Activated naive CD8-positive, alpha-beta T cell treated with anti-CD3 and anti-CD28 coated beads, Interleukin-2, amount 10 ng/mL, durations not matched to agents 7 days and 5 days (primary cell): ENCODE measurements at regions not wholly inside any gene's neighbourhood (a gene's known extent, or its start where the extent isn't known, plus 50 kb on each side); places are given as distances from the start of the nearest gene placed in this dataset.
A peak's percentile ranks its signal among the peaks of the same experiment; 100 is the strongest.
"Not testable (repeated sequence)": the region's sequence is repeated elsewhere in the genome, so short reads cannot be mapped to it uniquely, and the experiment has no call there.

Experiments
- ATAC-seq: fragments of 150-1000 bp; cut with Tn5 transposase; one replicate; pipeline ENCODE4 v1.10.0; 2021; ENCODE audit warnings: low read depth, moderate library complexity
- POLR2A ChIA-PET: fragments of 350-600 bp; sonication (Branson Sonifier 250); formaldehyde crosslinking; loops from one replicate; lab custom pipeline; 2021; ENCODE audit warnings: antibody characterized with exemption; lab: Charles Lee
- DNase-seq: peaks from one replicate; pipeline ENCODE4 v3.0.0; 2021
- H3K27ac Mint-ChIP-seq: one replicate; pipeline ENCODE4 v1.8.0; 2022; ENCODE audit warnings: mild to moderate bottlenecking, mixed read lengths
- H3K27me3 Mint-ChIP-seq: one replicate; pipeline ENCODE4 v1.8.0; 2022; ENCODE audit warnings: mild to moderate bottlenecking, moderate library complexity, mixed read lengths
- H3K36me3 Mint-ChIP-seq: one replicate; pipeline ENCODE4 v1.8.0; 2021; ENCODE audit warnings: mild to moderate bottlenecking, mixed read lengths
- H3K4me1 Mint-ChIP-seq: one replicate; pipeline ENCODE4 v1.8.0; 2021; ENCODE audit warnings: mixed read lengths
- H3K4me3 Mint-ChIP-seq: one replicate; pipeline ENCODE4 v1.8.0; 2022; ENCODE audit warnings: mild to moderate bottlenecking, moderate library complexity, mixed read lengths
- H3K9me3 Mint-ChIP-seq: one replicate; pipeline ENCODE4 v1.8.0; 2021; ENCODE audit warnings: mixed read lengths

DNA sequence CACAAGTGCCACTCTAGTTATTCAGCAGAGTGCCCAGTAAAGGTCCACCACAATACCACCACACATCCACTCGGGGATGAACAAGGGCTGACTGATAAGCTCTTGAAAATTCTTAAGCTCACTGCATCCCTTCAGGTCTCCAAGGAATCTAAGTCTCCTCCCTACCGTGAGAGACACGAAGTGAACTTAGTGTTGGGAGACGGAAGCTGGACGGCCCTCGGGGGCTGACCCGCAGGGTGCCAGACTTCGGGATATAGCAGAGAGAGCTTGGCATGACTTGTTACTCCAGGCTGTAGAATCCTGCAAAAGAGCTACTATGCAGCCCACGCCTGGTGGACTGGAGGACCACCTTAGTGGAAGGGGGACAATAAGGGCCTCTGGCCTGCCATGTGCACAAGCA, 75.1 kb downstream of the LYZL1 start:
- H3K36me3 Mint-ChIP-seq, H3K27me3 Mint-ChIP-seq, H3K4me1 Mint-ChIP-seq, ATAC-seq, POLR2A ChIA-PET, DNase-seq, H3K9me3 Mint-ChIP-seq, H3K4me3 Mint-ChIP-seq, H3K27ac Mint-ChIP-seq: not testable (repeated sequence)

DNA sequence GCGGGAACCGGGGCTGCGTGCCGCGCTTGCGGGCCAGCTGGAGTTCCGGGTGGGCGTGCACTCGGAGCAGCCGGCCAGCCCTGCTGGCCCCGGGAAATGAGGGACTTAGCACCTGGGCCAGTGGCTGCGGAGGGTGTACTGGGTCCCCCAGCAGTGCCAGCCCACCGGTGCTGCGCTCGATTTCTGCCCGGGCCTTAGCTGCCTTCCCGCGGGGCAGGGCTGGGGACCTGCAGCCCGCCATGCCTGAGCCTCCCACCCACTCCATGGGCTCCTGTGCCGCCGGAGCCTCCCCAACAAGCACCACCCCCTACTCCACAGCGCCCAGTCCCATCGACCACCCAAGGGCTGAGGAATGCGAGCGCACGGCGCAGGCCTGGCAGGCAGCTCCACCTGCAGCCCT, 77.3 kb downstream of the LYZL1 start:
- ATAC-seq, result not testable (repeated sequence)

DNA sequence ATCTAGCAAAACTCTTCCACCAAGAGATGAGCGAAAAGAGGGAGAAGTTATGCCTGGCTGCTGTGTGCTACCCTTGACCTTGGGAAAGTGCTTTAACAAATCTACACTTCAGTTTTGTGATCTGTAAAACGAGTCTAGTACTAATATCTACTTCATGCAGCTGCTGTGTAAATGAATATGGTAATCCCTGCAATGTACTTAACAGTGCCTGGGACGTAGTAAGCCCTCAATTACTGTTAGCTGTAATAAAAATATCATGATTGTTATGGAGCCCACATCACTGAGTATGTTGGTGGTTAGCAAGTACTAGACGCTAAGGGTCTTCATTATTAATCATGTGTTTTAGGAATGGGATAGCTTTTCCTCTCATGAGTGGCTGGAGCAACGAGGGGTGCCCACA, 80.5 kb downstream of the LYZL1 start:
- Mint-ChIP-seq H3K4me3 (no peak overlapping the region), H3K27me3 (peaks cover 10% of the 10 kb centered on the region), H3K9me3 (no peaks in the 10 kb centered on the region), H3K27ac (no peak overlapping the region), H3K4me1 (no peaks in the 10 kb centered on the region), H3K36me3 (no peaks in the 10 kb centered on the region)
- ATAC-seq (no peak), DNase-seq (no peak)
- POLR2A ChIA-PET, result no interaction called here

More for the DNA sequence above, 77.3 kb downstream of the LYZL1 start:
- H3K4me1 Mint-ChIP-seq, H3K9me3 Mint-ChIP-seq, H3K27ac Mint-ChIP-seq, POLR2A ChIA-PET, DNase-seq, H3K4me3 Mint-ChIP-seq, H3K27me3 Mint-ChIP-seq, H3K36me3 Mint-ChIP-seq: not testable (repeated sequence)

DNA sequence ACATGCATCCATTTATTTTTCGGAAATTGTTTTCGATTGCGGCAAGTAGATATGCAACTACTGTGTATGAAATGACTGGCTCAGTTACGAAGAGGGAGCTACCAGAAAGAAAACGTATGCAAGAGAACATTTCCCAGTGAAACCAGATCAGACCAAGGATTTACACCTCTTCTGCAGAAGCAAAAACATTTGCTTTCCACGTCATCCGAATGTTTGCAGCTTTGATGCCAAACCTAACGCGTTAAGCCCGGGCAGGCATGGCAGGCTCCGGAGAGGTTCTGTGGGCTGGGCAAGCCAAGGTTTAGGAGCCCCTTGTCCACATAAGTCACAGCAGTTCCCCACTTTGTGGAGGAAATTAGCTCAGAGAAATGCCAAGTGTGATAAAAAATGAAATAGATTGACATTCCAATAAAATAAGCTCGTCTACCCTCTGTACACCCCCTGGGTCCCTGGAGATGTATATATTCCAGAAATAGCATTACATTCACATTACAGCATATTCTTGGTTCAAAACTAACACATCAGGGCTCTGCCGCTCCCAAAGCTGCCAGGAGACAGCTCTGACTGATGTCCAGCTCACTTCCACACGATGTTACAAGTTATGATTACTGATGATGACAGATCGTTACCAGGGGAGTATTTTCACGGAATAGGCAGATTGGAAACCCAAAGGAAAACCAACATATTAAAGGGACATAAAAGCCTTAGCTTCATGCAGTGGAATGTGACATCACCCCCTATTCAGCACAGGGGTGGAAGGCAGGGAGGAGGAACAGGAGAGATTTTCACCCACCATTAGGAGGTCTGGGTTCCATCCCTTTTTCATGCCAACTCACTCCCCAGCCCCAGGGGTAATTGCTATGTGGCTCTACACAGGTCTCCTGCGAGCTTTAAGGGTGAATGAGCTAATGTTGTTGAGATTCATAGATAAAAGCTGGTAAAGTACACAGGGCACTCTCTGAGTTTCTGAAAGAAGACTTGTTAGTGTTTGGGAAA, 81.5 kb downstream of the LYZL1 start:
- Mint-ChIP-seq H3K36me3 (no peaks in the 10 kb centered on the region), H3K4me3 (no peak overlapping the region), H3K9me3 (no peaks in the 10 kb centered on the region), H3K27me3 (peaks cover 10% of the 10 kb centered on the region), H3K27ac (no peak overlapping the region), H3K4me1 (no peaks in the 10 kb centered on the region)
- POLR2A ChIA-PET, result no interaction called here
- no peak for DNase-seq
- ATAC-seq, result no peak

DNA sequence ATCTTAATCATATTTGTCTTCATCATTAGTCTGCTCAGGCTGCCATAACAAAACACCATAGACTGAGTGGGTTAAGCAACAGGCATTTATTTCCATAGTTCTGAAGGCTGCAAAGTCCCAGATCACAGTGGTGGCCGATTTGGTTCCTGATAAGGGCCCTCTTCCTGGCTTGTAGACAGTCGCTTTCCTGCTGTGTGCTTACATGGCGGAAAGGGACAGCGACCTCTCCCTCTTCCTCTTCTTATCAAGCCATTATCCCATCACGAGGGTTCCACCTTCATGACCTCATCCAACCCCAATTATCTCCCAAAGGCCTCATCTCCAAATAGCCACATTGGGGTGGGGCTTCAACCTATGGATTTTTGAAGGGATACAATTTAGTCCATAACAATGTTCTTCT, 84.0 kb downstream of the LYZL1 start:
- Mint-ChIP-seq H3K4me3 (no peak overlapping the region), H3K36me3 (no peaks in the 10 kb centered on the region), H3K27ac (no peak overlapping the region), H3K4me1 (no peaks in the 10 kb centered on the region), H3K27me3 (peaks cover 11% of the 10 kb centered on the region), H3K9me3 (no peaks in the 10 kb centered on the region)
- ATAC-seq (no peak), DNase-seq (no peak)
- POLR2A ChIA-PET, result no interaction called here

DNA sequence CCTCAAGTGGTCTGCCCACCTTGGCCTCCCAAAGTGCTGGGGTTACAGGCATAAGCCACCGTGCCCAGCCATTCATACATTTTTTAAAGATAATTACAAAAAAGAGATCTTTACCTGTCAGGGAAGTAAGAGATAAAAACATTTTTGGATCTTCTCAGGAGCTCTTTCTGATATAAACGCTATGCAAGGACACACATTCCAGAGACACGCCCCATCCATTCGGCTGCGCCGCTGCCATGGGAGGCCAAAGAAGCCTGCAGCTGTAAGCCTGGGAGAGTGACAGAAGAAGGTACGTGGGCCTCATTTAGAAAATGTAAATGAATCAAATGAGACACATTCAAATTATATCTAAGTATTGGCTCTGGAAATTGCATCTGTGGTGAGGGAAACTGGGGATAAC, 85.3 kb downstream of the LYZL1 start:
- no peaks in the 10 kb centered on the region for H3K4me1 Mint-ChIP-seq
- POLR2A ChIA-PET, result no interaction called here
- H3K4me3 Mint-ChIP-seq, result no peak overlapping the region
- H3K36me3 Mint-ChIP-seq, result no peaks in the 10 kb centered on the region
- ATAC-seq (no peak), DNase-seq (no peak)
- peaks cover 7% of the 10 kb centered on the region for H3K27me3 Mint-ChIP-seq
- H3K9me3 Mint-ChIP-seq, result no peaks in the 10 kb centered on the region
- no peak overlapping the region for H3K27ac Mint-ChIP-seq

DNA sequence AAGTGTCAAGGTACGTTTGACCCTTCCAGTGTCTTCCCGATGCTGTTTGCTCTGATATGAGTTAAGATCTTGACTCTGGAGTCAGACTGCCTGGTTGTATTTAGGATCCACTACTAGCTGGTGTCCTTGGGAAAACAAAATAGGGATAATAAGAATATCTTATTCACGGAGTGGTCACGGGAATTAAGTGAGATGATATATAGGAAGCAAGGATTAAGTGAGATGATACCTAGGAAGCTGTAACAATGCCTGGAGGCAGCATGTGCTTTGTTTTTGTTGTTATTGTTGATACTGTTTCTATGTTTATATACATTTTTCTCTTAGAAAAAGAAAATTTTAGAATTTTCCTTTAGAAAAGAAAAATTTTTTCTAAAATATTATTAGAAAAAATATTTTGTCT, 87.0 kb downstream of the LYZL1 start:
- Mint-ChIP-seq H3K27me3 (peaks cover 7% of the 10 kb centered on the region), H3K4me3 (no peak overlapping the region), H3K36me3 (no peaks in the 10 kb centered on the region), H3K4me1 (peaks cover 13% of the 10 kb centered on the region), H3K27ac (no peak overlapping the region), H3K9me3 (no peaks in the 10 kb centered on the region)
- POLR2A ChIA-PET, result no interaction called here
- ATAC-seq (no peak), DNase-seq (no peak)

DNA sequence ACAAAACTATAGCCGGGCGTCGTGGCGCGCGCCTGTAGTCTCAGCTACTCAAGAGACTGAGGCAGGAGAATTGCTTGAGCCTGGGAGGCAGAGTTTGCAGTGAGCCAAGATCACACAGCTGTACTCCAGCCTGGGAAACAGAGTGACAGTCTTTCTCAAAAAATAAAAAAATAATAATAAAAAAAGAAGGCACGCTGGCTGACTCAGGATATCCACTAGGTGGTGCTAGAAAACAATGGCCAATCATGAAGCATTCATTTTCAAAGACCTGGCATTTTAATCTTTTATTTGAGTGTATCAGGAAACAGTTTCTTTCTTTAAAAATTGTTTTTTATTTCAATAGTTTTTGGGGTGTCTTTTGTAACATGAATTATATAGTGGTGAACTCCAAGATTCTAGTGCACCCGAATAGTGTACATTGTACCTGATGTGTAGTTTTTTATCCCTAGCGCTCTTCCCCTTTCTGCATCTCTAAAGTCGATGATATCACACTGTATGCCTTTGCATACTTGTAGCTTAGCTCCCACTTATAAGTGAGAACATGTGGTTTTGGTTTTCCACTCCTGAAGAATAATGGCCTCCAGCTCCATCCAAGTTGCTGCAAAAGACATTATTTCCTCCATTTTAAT, 88.6 kb downstream of the LYZL1 start:
- Mint-ChIP-seq H3K9me3 (no peaks in the 10 kb centered on the region), H3K27ac (no peak overlapping the region), H3K36me3 (no peaks in the 10 kb centered on the region), H3K4me3 (no peak overlapping the region), H3K4me1 (peaks cover 15% of the 10 kb centered on the region), H3K27me3 (peaks cover 2% of the 10 kb centered on the region)
- no peak for ATAC-seq
- DNase-seq, result no peak
- POLR2A ChIA-PET, result no interaction called here

DNA sequence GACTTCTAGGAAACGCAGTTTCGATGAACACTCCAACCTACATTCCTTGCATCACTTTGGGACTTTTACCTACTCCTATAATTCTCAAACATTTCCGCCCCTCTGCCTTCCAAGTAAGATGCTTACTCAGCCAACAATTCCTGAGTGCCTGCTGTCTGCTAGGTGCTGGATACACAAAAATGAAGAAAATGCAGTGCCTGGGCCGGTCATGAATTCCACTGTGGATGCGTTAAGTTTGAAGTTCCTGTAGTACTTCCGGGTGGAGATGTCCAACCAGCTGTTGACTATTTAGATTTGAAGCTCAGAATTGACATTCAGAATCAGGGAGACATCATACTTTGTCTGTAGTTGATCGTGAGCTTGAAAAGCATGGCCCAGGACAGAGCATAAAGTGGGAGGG, 89.2 kb downstream of the LYZL1 start:
- Mint-ChIP-seq H3K36me3 (no peaks in the 10 kb centered on the region), H3K9me3 (no peaks in the 10 kb centered on the region), H3K4me1 (peaks cover 19% of the 10 kb centered on the region), H3K27ac (no peak overlapping the region), H3K4me3 (no peak overlapping the region), H3K27me3 (peaks cover 2% of the 10 kb centered on the region)
- DNase-seq (no peak), ATAC-seq (no peak)
- POLR2A ChIA-PET, result no interaction called here

DNA sequence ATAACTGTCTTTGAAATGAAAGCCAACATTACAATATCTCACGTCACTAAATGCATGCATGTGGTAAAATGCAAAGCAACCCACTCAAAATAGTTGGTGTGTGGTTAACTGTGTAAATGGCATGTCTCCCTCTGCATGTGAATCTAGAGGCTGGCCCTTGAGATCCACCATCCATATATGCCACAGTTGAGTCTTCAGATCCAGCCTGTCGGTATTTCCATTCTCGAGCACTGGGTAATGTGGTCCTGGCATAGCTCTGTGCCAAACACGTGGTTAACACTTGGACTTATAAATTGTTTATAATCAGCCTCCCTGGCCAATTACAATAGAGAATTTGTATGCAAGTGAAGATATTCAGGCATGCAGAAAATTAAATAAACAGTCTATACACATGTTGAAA, 90.3 kb downstream of the LYZL1 start:
- DNase-seq (no peak), ATAC-seq (no peak)
- Mint-ChIP-seq H3K9me3 (no peaks in the 10 kb centered on the region), H3K4me3 (no peak overlapping the region), H3K36me3 (peaks cover 2% of the 10 kb centered on the region), H3K27me3 (peaks cover 4% of the 10 kb centered on the region), H3K4me1 (peaks cover 21% of the 10 kb centered on the region), H3K27ac (no peak overlapping the region)
- POLR2A ChIA-PET, result no interaction called here

DNA sequence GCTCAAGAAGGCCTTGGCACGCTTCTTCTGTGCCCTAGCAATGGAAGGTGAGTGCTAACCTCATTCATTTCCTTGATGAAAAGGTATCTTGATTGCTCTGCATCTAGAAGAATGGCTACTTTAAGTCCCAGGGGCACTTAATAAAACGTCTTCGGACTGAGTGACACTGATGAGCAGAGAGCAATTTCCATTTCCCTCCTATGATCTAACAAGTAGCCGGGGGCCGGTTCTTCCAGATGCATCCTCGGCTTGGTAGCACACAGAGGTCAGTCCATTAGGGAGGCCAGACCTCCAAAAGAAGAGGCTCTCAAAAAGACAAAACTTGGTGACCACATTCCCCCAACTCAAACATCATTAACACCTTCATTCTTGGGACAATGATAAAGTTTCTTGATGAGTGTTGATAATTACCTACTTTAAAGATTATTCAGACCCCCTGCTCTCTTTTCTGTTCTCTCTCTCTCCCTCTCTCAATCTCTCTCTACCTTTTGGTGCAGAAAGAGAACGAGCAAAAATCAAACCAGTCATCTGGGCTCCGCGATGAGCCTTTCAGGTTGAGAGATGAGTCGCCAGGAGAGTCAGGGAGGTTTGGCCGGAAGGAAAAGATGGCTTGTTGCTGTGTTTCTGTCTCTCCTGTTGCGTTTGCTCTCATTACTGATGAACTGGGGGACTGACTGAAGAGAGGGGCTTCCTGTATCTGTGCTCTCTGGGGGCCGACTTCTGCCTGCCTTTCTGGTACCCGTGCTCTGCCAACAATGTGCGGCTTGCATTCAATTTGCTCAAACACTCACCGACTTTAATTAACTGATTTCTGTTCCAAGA, 91.1 kb downstream of the LYZL1 start:
- Mint-ChIP-seq H3K4me1 (peaks cover 21% of the 10 kb centered on the region), H3K4me3 (peak overlapping the region; percentile 41), H3K27ac (peak overlapping the region; percentile 73)
- H3K27me3 Mint-ChIP-seq, H3K9me3 Mint-ChIP-seq, DNase-seq, H3K36me3 Mint-ChIP-seq, POLR2A ChIA-PET: not testable (repeated sequence)
- ATAC-seq, result peak; percentile 50

DNA sequence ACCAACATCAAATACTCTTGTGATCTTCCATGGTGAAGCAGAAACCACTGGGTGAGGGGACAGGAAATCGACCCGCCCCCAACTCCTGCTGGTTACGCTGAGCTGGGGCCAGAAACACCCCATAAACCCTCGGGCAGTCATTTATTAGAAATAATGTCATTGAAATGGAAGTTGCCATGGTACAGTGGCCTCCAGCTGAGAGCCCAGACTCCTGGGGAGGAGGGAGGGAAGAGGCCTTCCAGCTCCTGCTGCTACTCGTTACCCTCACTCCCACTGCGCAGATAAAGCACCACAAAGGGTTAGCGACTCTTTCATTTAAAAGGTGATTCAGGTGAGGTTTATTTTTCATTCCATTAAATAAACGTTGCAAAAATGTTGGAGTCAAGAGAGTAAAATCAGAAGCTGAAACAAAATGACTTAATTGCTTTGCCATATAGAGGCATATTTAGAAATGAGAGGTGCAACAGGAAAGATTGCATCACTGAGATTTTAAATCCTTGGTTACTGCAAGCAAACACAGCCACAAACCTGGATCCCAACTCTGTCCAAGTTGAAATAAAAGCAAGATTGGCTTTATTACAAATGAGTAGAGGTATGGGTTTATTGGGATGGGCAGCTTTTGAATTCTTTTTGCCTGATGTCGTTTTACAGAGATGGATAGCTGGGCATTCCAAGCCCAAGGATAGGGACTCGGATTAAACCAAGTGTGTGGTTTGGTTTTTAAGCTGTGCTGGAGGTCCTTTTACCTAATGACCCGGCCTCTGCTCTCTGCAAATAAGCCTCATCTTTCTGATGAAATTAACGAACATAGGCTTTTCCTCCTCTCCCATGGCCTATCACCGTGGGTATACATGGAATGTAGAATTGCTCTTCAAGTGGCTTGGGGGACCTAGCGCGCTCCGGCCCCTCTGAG, 92.0 kb downstream of the LYZL1 start:
- Mint-ChIP-seq H3K27ac (peak overlapping the region; percentile 73), H3K4me1 (peaks cover 21% of the 10 kb centered on the region), H3K4me3 (peak overlapping the region; percentile 41)
- not testable (repeated sequence) for DNase-seq, H3K27me3 Mint-ChIP-seq, ATAC-seq, H3K9me3 Mint-ChIP-seq, H3K36me3 Mint-ChIP-seq
- POLR2A ChIA-PET, result interaction anchor here (0.7 kb wide), 1 partner anchor 301 kb away, joined by 3 read pairs; no protein-coding TSS in a partner anchor
